ENCODE measurements at regions not wholly inside any gene's neighbourhood (a gene's known extent, or its start where the extent isn't known, plus 50 kb on each side); places are given as distances from the start of the nearest gene placed in this dataset.
"Not testable (repeated sequence)": the region's sequence is repeated elsewhere in the genome, so short reads cannot be mapped to it uniquely, and the experiment has no call there.

- Histone ChIP-seq H3K27ac (no peak overlapping the region), H3K27me3 (no peaks in the 10 kb centered on the region), H3K9me3 (no peaks in the 10 kb centered on the region), H3K4me3 (no peak overlapping the region), H3K4me1 (no peaks in the 10 kb centered on the region), H3K36me3 (no peaks in the 10 kb centered on the region)
- TF ChIP-seq CTCF (IDR thresholded peaks at IDR 0.05): no peak
- intact Hi-C loops (cut with DNase I): no loop called here
- DNase-seq (peak in 1 of 4 donors; percentile 3), ATAC-seq (no peak)
These were observed 105.2 kb upstream of the FGF16 start for GRCh38 chrX:77342004-77342403.

- Histone ChIP-seq H3K4me3 (no peak overlapping the region), H3K4me1 (no peaks in the 10 kb centered on the region), H3K27ac (no peak overlapping the region), H3K9me3 (no peaks in the 10 kb centered on the region), H3K27me3 (no peaks in the 10 kb centered on the region), H3K36me3 (no peaks in the 10 kb centered on the region)
- intact Hi-C loops (cut with DNase I): no loop called here
- TF ChIP-seq CTCF (IDR thresholded peaks at IDR 0.05): no peak
- no peak for DNase-seq
- ATAC-seq: no peak
These were observed 100.3 kb upstream of the FGF16 start for GRCh38 chrX:77346859-77347258.

- ATAC-seq (no peak), DNase-seq (no peak)
- Histone ChIP-seq H3K4me3 (no peak overlapping the region), H3K27me3 (no peaks in the 10 kb centered on the region), H3K36me3 (no peaks in the 10 kb centered on the region), H3K27ac (no peak overlapping the region), H3K9me3 (no peaks in the 10 kb centered on the region), H3K4me1 (no peaks in the 10 kb centered on the region)
- TF ChIP-seq CTCF (IDR thresholded peaks at IDR 0.05): no peak
- intact Hi-C loops (cut with DNase I): no loop called here
These were observed 99.6 kb upstream of the FGF16 start for GRCh38 chrX:77347572-77347971.

- TF ChIP-seq CTCF (IDR thresholded peaks at IDR 0.05): no peak
- no peak overlapping the region for H3K27ac ChIP-seq
- ATAC-seq: no peak
These were observed 57.3 kb upstream of the FGF16 start for GRCh38 chrX:77389891-77390290.

DNA sequence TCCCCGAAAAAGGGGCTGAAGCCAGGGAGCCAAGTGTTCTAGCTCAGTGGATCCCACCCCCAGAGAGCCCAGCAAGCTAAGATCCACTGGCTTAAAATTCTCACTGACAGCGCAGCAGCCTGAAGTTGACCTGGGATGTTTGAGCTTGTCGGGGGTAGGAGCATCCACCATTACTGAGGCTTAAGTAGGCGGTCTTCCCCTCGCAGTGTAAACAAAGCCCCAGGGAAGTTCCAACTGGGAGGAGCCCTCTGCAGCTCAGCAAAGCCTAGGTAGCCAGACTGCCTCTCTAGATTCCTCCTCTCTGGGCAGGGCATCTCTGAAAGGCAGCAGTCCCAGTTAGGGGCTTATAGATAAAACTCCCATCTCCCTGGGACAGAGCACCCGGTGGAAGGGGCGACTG lies 56.8 kb upstream of the FGF16 start:
- H3K4me3 ChIP-seq; H3K9me3 ChIP-seq; H3K27me3 ChIP-seq; H3K4me1 ChIP-seq; ATAC-seq; DNase-seq; H3K36me3 ChIP-seq; intact Hi-C loops (cut with DNase I); H3K27ac ChIP-seq: not testable (repeated sequence)

More at GRCh38 chrX:77389891-77390290, 57.3 kb upstream of the FGF16 start:
- Histone ChIP-seq H3K4me1 (no peaks in the 10 kb centered on the region), H3K4me3 (no peak overlapping the region), H3K9me3 (no peaks in the 10 kb centered on the region), H3K27me3 (peaks cover 0 to 4% of the 10 kb centered on the region in 2 donors), H3K36me3 (no peaks in the 10 kb centered on the region)
- no peak for DNase-seq
- intact Hi-C loops (cut with DNase I): no loop called here

DNA sequence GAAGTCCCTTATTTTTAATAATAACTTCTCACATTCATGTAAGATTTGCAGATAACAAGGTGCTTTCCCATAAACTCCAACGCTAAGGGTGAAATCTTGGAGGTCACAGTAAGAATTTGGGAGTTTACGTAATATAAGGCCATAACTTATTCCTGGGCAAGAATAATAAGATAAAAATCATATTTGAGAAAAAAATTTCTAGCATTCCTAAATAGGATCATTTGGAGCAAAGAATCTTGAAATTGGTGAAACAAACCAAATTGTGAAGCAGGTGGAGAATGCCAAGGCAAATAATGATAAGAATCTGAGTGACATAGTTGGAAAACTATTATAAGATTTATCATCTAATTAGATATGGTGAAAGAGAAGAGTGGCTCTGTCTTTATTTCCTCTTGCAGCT lies 50.4 kb upstream of the FGF16 start:
- Histone ChIP-seq H3K27ac (no peak overlapping the region), H3K36me3 (no peaks in the 10 kb centered on the region), H3K4me3 (no peak overlapping the region), H3K4me1 (no peaks in the 10 kb centered on the region), H3K27me3 (no peaks in the 10 kb centered on the region), H3K9me3 (no peaks in the 10 kb centered on the region)
- intact Hi-C loops (cut with DNase I): no loop called here
- no peak for TF ChIP-seq CTCF (IDR thresholded peaks at IDR 0.05)
- no peak for DNase-seq
- no peak for ATAC-seq
